K562 (cell line): ENCODE measurements at regions not wholly inside any gene's neighbourhood (a gene's known extent, or its start where the extent isn't known, plus 50 kb on each side); places are given as distances from the start of the nearest gene placed in this dataset.

ENCODE experiments used
- ATF1 ChIP-seq, 2 experiments: fragments of 450-650 bp in 1 of 2; IDR thresholded peaks; 2 replicates each; pipeline ENCODE4 v1.6.1; 2016; ENCODE audit warnings: missing compliant biosample characterization in 1 of 2, missing genetic modification characterization in 1 of 2
- FOXA3 ChIP-seq, 2 experiments: fragments of 450-650 bp in 1 of 2; sonication (generic) in 1 of 2; formaldehyde crosslinking; IDR thresholded peaks in 1 of 2; conservative IDR thresholded peaks in 1 of 2; 2 replicates each; pipeline versions ENCODE4 v1.4.0 to v1.8.0; 2020 to 2022; ENCODE audit warnings: mild to moderate bottlenecking in 2 of 2, missing genetic modification reagents in 1 of 2
- FOXK1 ChIP-seq: sonication (generic); formaldehyde crosslinking; IDR thresholded peaks from 2 replicates; pipeline ENCODE4 v1.8.0; 2022; ENCODE audit warnings: missing genetic modification reagents, mild to moderate bottlenecking, borderline replicate concordance
- HNRNPLL ChIP-seq: fragments of 200-400 bp; formaldehyde crosslinking; IDR thresholded peaks from 2 replicates; pipeline ENCODE4 v1.6.1; 2017; ENCODE audit warnings: low read length, low read depth, mild to moderate bottlenecking; ENCODE audit not compliant: poor library complexity, severe bottlenecking
- KAT8 ChIP-seq: fragments of 450-650 bp; IDR thresholded peaks from 2 replicates; pipeline ENCODE4 v1.6.1; 2016; ENCODE audit warnings: low read depth, mild to moderate bottlenecking
- PHF20 ChIP-seq: fragments of 450-650 bp; IDR thresholded peaks from 2 replicates; pipeline ENCODE4 v1.6.1; 2018; ENCODE audit not compliant: partially characterized antibody
- RBBP5 ChIP-seq: fragments of 200-600 bp; sonication (generic); IDR thresholded peaks from 2 replicates; pipeline ENCODE4 v1.6.1; 2012; ENCODE audit warnings: borderline replicate concordance, mild to moderate bottlenecking, low read length, control low read depth, inconsistent platforms; ENCODE audit not compliant: insufficient read depth, poor library complexity, severe bottlenecking
- RBFOX2 ChIP-seq: fragments of 200-400 bp; formaldehyde crosslinking; IDR thresholded peaks from 2 replicates; pipeline ENCODE4 v1.6.1; 2017; ENCODE audit warnings: low read depth, mild to moderate bottlenecking, low read length, moderate library complexity
- RCOR1 ChIP-seq, 2 experiments: IDR thresholded peaks; 2 replicates each; pipeline ENCODE4 v1.6.1; 2012; ENCODE audit warnings: low read depth in 2 of 2, low read length in 2 of 2, borderline replicate concordance in 1 of 2, improper control_type of control experiment in 1 of 2
- RFX1 ChIP-seq: fragments of 450-650 bp; IDR thresholded peaks from 2 replicates; pipeline ENCODE4 v1.6.1; 2016; ENCODE audit warnings: mild to moderate bottlenecking, moderate library complexity
- RFX7 ChIP-seq: fragments of 250-450 bp; sonication (Bioruptor Pico); IDR thresholded peaks from 2 replicates; pipeline ENCODE4 v1.5.1; 2021; ENCODE audit warnings: mild to moderate bottlenecking
- SAP30 ChIP-seq: fragments of 200-600 bp; sonication (generic); IDR thresholded peaks from 2 replicates; pipeline ENCODE4 v1.6.1; 2012; ENCODE audit warnings: borderline replicate concordance, low read depth, mild to moderate bottlenecking, moderate library complexity, low read length, control low read depth, inconsistent platforms; ENCODE audit not compliant: insufficient read depth, poor library complexity, severe bottlenecking
- SIRT6 ChIP-seq: IDR thresholded peaks from one replicate; pipeline ENCODE4 v1.6.1; 2012; ENCODE audit warnings: low read depth, mild to moderate bottlenecking, control low read depth, inconsistent platforms, low read length, moderate library complexity
- TAF1 ChIP-seq: IDR thresholded peaks from 2 replicates; pipeline ENCODE4 v1.6.1; 2011; ENCODE audit warnings: mild to moderate bottlenecking, low read length, moderate library complexity; ENCODE audit not compliant: insufficient read depth, control insufficient read depth, severe bottlenecking; ENCODE audit errors: extremely low read depth
- TEAD1 ChIP-seq, 2 experiments: fragments of 450-650 bp in 1 of 2; sonication (generic) in 1 of 2; formaldehyde crosslinking; IDR thresholded peaks; 2 replicates each; pipeline versions ENCODE4 v1.4.0 to v1.8.0; 2020 to 2022; ENCODE audit warnings: mild to moderate bottlenecking in 2 of 2, missing genetic modification reagents in 1 of 2
- THRAP3 ChIP-seq: fragments of 450-650 bp; IDR thresholded peaks from 2 replicates; pipeline ENCODE4 v1.6.1; 2016; ENCODE audit warnings: mild to moderate bottlenecking, inconsistent platforms, borderline replicate concordance
- XRCC5 ChIP-seq: fragments of 200-400 bp; formaldehyde crosslinking; IDR thresholded peaks from 2 replicates; pipeline ENCODE4 v1.6.1; 2017; ENCODE audit warnings: low read depth, mild to moderate bottlenecking, low read length
- YBX1 ChIP-seq: fragments of 450-650 bp; IDR thresholded peaks from 2 replicates; pipeline ENCODE4 v1.7.1; 2016; ENCODE audit warnings: mild to moderate bottlenecking
- ZNF507 ChIP-seq: conservative IDR thresholded peaks from 2 replicates; pipeline ENCODE4 v1.6.1; 2017; ENCODE audit warnings: missing genetic modification characterization, missing compliant biosample characterization
- TF ChIP-seq, protein P1 (sequence below): fragments of 250-450 bp; sonication (Bioruptor Pico); IDR thresholded peaks from 2 replicates; pipeline ENCODE4 v1.4.0; 2020; ENCODE audit warnings: mild to moderate bottlenecking, moderate library complexity
- TF ChIP-seq, protein P2 (sequence below): sonication (generic); formaldehyde crosslinking; IDR thresholded peaks from 2 replicates; pipeline ENCODE4 v1.8.1; 2023; ENCODE audit warnings: mild to moderate bottlenecking, missing genetic modification reagents
- TF ChIP-seq, protein P3 (sequence below): sonication (generic); formaldehyde crosslinking; IDR thresholded peaks from 2 replicates; pipeline ENCODE4 v1.8.0; 2022; ENCODE audit warnings: missing genetic modification reagents, mild to moderate bottlenecking, moderate library complexity, borderline replicate concordance
- TF ChIP-seq, protein P4 (sequence below): fragments of 250-450 bp; sonication (Bioruptor Pico); IDR thresholded peaks from 2 replicates; pipeline ENCODE4 v1.8.0; 2022; ENCODE audit warnings: moderate library complexity, mild to moderate bottlenecking, inconsistent platforms

DNA sequence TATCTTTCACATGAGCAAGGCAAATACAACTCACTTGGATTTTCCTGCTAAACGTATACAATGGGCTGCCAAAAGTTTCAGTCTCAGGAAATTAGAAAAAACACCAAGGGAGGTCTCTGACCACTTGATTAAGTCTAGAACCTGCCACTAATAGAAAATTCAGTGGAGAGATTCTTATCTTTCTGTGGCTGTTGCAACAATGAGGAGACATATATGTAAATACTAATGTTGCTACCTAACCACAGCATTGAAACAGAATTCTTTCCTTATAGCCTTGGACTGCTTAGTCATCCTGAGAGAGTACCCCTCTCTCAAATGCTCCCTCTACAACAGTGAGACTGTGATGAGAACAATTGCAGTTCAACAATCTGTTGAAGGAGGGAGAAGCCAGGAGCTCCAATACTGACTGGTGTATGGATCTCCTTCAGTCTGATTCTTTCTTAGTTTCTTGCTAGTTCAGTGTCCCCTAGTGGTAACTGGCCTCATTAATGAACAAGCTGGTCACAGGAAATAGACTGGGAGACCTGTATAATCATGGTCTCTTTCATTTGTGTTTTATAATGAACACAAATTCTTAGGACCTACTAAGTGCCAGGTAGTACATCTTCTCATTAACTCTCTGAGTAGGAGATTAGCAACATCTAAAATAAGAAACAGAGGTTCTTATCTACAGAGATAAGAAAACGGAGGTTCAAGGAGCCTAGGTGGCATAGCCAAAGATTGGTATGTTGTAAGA, 164.5 kb downstream of the SLC38A4 start (continued):
- no peak for TF ChIP-seq HNRNPLL
- TF ChIP-seq, protein P1, sequence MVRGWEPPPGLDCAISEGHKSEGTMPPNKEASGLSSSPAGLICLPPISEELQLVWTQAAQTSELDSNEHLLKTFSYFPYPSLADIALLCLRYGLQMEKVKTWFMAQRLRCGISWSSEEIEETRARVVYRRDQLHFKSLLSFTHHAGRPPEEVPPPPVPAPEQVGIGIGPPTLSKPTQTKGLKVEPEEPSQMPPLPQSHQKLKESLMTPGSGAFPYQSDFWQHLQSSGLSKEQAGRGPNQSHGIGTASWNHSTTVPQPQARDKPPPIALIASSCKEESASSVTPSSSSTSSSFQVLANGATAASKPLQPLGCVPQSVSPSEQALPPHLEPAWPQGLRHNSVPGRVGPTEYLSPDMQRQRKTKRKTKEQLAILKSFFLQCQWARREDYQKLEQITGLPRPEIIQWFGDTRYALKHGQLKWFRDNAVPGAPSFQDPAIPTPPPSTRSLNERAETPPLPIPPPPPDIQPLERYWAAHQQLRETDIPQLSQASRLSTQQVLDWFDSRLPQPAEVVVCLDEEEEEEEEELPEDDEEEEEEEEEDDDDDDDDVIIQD (CRISPR knock-in tag), result no peak
- no peak for TF ChIP-seq TAF1
- no peak for TF ChIP-seq RBBP5
- TF ChIP-seq PHF20, result no peak
- TF ChIP-seq ZNF507, result no peak
- TF ChIP-seq RFX7, result no peak
- TF ChIP-seq THRAP3, result no peak
- no peak for TF ChIP-seq FOXA3 (CRISPR knock-in tag; conservative IDR thresholded peaks at IDR 0.05 in 1 of 2, IDR thresholded peaks at IDR 0.05 in 1 of 2)
- TF ChIP-seq, protein P2, sequence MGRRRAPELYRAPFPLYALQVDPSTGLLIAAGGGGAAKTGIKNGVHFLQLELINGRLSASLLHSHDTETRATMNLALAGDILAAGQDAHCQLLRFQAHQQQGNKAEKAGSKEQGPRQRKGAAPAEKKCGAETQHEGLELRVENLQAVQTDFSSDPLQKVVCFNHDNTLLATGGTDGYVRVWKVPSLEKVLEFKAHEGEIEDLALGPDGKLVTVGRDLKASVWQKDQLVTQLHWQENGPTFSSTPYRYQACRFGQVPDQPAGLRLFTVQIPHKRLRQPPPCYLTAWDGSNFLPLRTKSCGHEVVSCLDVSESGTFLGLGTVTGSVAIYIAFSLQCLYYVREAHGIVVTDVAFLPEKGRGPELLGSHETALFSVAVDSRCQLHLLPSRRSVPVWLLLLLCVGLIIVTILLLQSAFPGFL (CRISPR knock-in tag), result no peak
- TF ChIP-seq RBFOX2, result no peak
- TF ChIP-seq, protein P3, sequence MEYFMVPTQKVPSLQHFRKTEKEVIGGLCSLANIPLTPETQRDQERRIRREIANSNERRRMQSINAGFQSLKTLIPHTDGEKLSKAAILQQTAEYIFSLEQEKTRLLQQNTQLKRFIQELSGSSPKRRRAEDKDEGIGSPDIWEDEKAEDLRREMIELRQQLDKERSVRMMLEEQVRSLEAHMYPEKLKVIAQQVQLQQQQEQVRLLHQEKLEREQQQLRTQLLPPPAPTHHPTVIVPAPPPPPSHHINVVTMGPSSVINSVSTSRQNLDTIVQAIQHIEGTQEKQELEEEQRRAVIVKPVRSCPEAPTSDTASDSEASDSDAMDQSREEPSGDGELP (CRISPR knock-in tag), result no peak
- TF ChIP-seq SAP30, result no peak
- no peak for TF ChIP-seq TEAD1 (CRISPR knock-in tag; IDR thresholded peaks at IDR 0.05)
- TF ChIP-seq RCOR1 (IDR thresholded peaks at IDR 0.05; ENCODE audit: borderline replicate concordance in 1 of 2, low read depth in 2 of 2, low read length in 2 of 2), result no peak
- no peak for TF ChIP-seq SIRT6
- no peak for TF ChIP-seq KAT8
- TF ChIP-seq, protein P4, sequence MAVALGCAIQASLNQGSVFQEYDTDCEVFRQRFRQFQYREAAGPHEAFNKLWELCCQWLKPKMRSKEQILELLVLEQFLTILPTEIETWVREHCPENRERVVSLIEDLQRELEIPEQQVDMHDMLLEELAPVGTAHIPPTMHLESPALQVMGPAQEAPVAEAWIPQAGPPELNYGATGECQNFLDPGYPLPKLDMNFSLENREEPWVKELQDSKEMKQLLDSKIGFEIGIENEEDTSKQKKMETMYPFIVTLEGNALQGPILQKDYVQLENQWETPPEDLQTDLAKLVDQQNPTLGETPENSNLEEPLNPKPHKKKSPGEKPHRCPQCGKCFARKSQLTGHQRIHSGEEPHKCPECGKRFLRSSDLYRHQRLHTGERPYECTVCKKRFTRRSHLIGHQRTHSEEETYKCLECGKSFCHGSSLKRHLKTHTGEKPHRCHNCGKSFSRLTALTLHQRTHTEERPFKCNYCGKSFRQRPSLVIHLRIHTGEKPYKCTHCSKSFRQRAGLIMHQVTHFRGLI (CRISPR knock-in tag), result no peak
- no peak for TF ChIP-seq ATF1 (CRISPR knock-in tag; IDR thresholded peaks at IDR 0.05)
- TF ChIP-seq ATF1 (tag; IDR thresholded peaks at IDR 0.05), result no peak
- TF ChIP-seq YBX1, result no peak
- TF ChIP-seq XRCC5, result no peak
- TF ChIP-seq RFX1, result no peak
- TF ChIP-seq FOXK1 (CRISPR knock-in tag), result no peak
